ENCODE measurements at regions not wholly inside any gene's neighbourhood (a gene's known extent, or its start where the extent isn't known, plus 50 kb on each side); places are given as distances from the start of the nearest gene placed in this dataset.

DNA sequence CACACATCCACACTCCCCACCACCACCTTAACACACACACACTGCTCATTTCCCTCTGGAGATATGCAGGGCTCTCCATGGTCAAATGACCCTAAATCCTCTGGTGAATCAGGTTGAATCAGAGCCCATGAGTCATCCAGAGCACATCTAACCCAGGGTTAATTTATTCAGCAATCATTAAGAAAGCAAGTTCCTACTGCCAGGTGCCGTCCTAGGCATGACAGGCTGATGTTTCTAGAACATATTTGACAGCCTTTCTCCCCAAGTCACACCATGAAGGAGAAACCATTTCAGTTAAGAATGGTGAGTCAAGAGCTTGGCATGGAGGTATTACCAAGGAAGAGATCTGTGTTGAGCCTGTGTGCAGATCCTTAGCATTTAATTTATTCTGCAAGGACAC is 194.3 kb upstream of the CAMK1G start:
- TF ChIP-seq, protein P1, sequence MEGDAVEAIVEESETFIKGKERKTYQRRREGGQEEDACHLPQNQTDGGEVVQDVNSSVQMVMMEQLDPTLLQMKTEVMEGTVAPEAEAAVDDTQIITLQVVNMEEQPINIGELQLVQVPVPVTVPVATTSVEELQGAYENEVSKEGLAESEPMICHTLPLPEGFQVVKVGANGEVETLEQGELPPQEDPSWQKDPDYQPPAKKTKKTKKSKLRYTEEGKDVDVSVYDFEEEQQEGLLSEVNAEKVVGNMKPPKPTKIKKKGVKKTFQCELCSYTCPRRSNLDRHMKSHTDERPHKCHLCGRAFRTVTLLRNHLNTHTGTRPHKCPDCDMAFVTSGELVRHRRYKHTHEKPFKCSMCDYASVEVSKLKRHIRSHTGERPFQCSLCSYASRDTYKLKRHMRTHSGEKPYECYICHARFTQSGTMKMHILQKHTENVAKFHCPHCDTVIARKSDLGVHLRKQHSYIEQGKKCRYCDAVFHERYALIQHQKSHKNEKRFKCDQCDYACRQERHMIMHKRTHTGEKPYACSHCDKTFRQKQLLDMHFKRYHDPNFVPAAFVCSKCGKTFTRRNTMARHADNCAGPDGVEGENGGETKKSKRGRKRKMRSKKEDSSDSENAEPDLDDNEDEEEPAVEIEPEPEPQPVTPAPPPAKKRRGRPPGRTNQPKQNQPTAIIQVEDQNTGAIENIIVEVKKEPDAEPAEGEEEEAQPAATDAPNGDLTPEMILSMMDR (conservative IDR thresholded peaks at IDR 0.05; ENCODE audit: low read length): no peak
- no peak for TF ChIP-seq EZH2phosphoT487 (IDR thresholded peaks at IDR 0.05; ENCODE audit: borderline replicate concordance)

Data from Loucy (cell line).